ENCODE measurements at regions not wholly inside any gene's neighbourhood (a gene's known extent, or its start where the extent isn't known, plus 50 kb on each side); places are given as distances from the start of the nearest gene placed in this dataset.

GRCh38 chr17:13333661-13334060 lies 268.1 kb downstream of the HS3ST3A1 start:
- ATAC-seq (no peak), DNase-seq (no peak)
- no peaks in the 10 kb centered on the region for H3K36me3 ChIP-seq (ENCODE audit: low read depth, low read length)
- intact Hi-C loops (cut with micrococcal nuclease): loop anchor here (10.0 kb wide), 1 partner anchor 1601 kb away; no protein-coding TSS in a partner anchor
- no peak overlapping the region for H3K4me2 ChIP-seq (ENCODE audit: low read length)
- no peaks in the 10 kb centered on the region for H3K9me2 ChIP-seq (replicated peaks; ENCODE audit: low read length)
- ChIA-PET CTCF (interaction anchor here (0.5 kb wide), 1 partner anchor 92 kb away, joined by 4 read pairs; no protein-coding TSS in a partner anchor), POLR2A (ENCODE audit: unreplicated experiment) (no interaction called here)
- no peak overlapping the region for H3K9ac ChIP-seq (ENCODE audit: low read length)
- BruUV-seq (replicated peaks): no TSS peak
- H3K4me3 ChIP-seq (ENCODE audit: low read length): no peak overlapping the region
- H3K4me1 ChIP-seq (ENCODE audit: insufficient read depth, low read length): 0 out of 2 replicates have a peak, but pooled peaks cover 5% of the 10 kb centered on the region
- no peaks in the 10 kb centered on the region for H4K20me1 ChIP-seq (ENCODE audit: low read length)
- H2AFZ ChIP-seq (ENCODE audit: low read length): no peak overlapping the region
- H3K79me2 ChIP-seq (ENCODE audit: low read length): no peaks in the 10 kb centered on the region
- TF ChIP-seq, protein P1, sequence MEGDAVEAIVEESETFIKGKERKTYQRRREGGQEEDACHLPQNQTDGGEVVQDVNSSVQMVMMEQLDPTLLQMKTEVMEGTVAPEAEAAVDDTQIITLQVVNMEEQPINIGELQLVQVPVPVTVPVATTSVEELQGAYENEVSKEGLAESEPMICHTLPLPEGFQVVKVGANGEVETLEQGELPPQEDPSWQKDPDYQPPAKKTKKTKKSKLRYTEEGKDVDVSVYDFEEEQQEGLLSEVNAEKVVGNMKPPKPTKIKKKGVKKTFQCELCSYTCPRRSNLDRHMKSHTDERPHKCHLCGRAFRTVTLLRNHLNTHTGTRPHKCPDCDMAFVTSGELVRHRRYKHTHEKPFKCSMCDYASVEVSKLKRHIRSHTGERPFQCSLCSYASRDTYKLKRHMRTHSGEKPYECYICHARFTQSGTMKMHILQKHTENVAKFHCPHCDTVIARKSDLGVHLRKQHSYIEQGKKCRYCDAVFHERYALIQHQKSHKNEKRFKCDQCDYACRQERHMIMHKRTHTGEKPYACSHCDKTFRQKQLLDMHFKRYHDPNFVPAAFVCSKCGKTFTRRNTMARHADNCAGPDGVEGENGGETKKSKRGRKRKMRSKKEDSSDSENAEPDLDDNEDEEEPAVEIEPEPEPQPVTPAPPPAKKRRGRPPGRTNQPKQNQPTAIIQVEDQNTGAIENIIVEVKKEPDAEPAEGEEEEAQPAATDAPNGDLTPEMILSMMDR (conservative IDR thresholded peaks at IDR 0.05; ENCODE audit: low read depth, low read length): no peak
- TF ChIP-seq EZH2phosphoT487 (IDR thresholded peaks at IDR 0.05; ENCODE audit: borderline replicate concordance, low read length) (no peak), EZH2 (IDR thresholded peaks at IDR 0.05; ENCODE audit: low read length, unreplicated experiment) (no peak)
- H3K27me3 ChIP-seq (ENCODE audit: low read length): peaks cover 39% of the 10 kb centered on the region
- no peak overlapping the region for H3K27ac ChIP-seq (ENCODE audit: low read length)
- H3F3A ChIP-seq (ENCODE audit: low read length, unreplicated experiment): no peaks in the 10 kb centered on the region
- H3K9me3 ChIP-seq (ENCODE audit: low read length): no peaks in the 10 kb centered on the region

GRCh38 chr17:13332207-13332606 lies 269.5 kb downstream of the HS3ST3A1 start:
- no peaks in the 10 kb centered on the region for H4K20me1 ChIP-seq (ENCODE audit: low read length)
- H3K36me3 ChIP-seq (ENCODE audit: low read depth, low read length): no peaks in the 10 kb centered on the region
- H3K4me3 ChIP-seq (ENCODE audit: low read length): no peak overlapping the region
- no peaks in the 10 kb centered on the region for H3K79me2 ChIP-seq (ENCODE audit: low read length)
- no TSS peak for BruUV-seq (replicated peaks)
- no peak for TF ChIP-seq EZH2 (IDR thresholded peaks at IDR 0.05; ENCODE audit: low read length, unreplicated experiment)
- TF ChIP-seq EZH2phosphoT487 (IDR thresholded peaks at IDR 0.05; ENCODE audit: borderline replicate concordance, low read length): no peak
- TF ChIP-seq, protein P1 (conservative IDR thresholded peaks at IDR 0.05; ENCODE audit: low read depth, low read length): no peak
- no peak overlapping the region for H3K4me2 ChIP-seq (ENCODE audit: low read length)
- H3K9me3 ChIP-seq (ENCODE audit: low read length): no peaks in the 10 kb centered on the region
- no peak overlapping the region for H3K27ac ChIP-seq (ENCODE audit: low read length)
- peaks cover 49% of the 10 kb centered on the region for H3K27me3 ChIP-seq (ENCODE audit: low read length)
- no peak overlapping the region for H3K9ac ChIP-seq (ENCODE audit: low read length)
- intact Hi-C loops (cut with micrococcal nuclease): loop anchor here (10.0 kb wide), 1 partner anchor 1603 kb away; no protein-coding TSS in a partner anchor
- ChIA-PET CTCF (no interaction called here), POLR2A (ENCODE audit: unreplicated experiment) (no interaction called here)
- DNase-seq: no peak
- no peaks in the 10 kb centered on the region for H3K4me1 ChIP-seq (ENCODE audit: insufficient read depth, low read length)
- no peak for ATAC-seq
- no peaks in the 10 kb centered on the region for H3F3A ChIP-seq (ENCODE audit: low read length, unreplicated experiment)
- H2AFZ ChIP-seq (ENCODE audit: low read length): no peak overlapping the region
- no peaks in the 10 kb centered on the region for H3K9me2 ChIP-seq (replicated peaks; ENCODE audit: low read length)

DNA sequence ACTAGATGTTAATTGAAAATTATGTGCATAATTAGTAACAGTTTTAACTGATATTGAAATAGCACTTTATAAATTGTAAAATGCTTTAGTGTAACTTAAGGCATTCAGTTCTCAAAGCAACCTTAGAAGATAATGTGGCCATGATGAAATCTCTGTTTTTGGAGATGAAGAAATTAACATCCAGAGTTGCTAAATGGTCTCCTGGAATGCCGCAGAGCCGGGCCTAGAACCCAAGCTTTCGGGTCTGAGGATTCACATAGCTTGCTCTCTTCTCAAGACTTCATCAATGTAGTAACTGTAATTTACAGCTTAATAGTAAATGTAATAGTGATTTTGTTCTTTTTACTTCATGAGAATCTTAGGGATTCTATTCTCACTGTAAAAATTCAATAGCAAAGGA lies 272.3 kb downstream of the HS3ST3A1 start:
- H3K27me3 ChIP-seq (ENCODE audit: low read length): peaks cover 42% of the 10 kb centered on the region
- no peak overlapping the region for H2AFZ ChIP-seq (ENCODE audit: low read length)
- H3K36me3 ChIP-seq (ENCODE audit: low read depth, low read length): no peaks in the 10 kb centered on the region
- ChIA-PET CTCF (no interaction called here), POLR2A (ENCODE audit: unreplicated experiment) (no interaction called here)
- no TSS peak for BruUV-seq (replicated peaks)
- 0 out of 2 replicates have a peak overlapping the region, but pooled peaks have one; percentile 7 for H3K4me2 ChIP-seq (ENCODE audit: low read length)
- DNase-seq: no peak
- H3K79me2 ChIP-seq (ENCODE audit: low read length): no peaks in the 10 kb centered on the region
- H3K9me3 ChIP-seq (ENCODE audit: low read length): no peaks in the 10 kb centered on the region
- TF ChIP-seq, protein P1 (conservative IDR thresholded peaks at IDR 0.05; ENCODE audit: low read depth, low read length): no peak
- TF ChIP-seq EZH2phosphoT487 (IDR thresholded peaks at IDR 0.05; ENCODE audit: borderline replicate concordance, low read length) (no peak), EZH2 (IDR thresholded peaks at IDR 0.05; ENCODE audit: low read length, unreplicated experiment) (no peak)
- no peaks in the 10 kb centered on the region for H3K4me1 ChIP-seq (ENCODE audit: insufficient read depth, low read length)
- no peak overlapping the region for H3K4me3 ChIP-seq (ENCODE audit: low read length)
- H3K9ac ChIP-seq (ENCODE audit: low read length): no peak overlapping the region
- H4K20me1 ChIP-seq (ENCODE audit: low read length): no peaks in the 10 kb centered on the region
- no peak for ATAC-seq
- intact Hi-C loops (cut with micrococcal nuclease): no loop called here
- H3K27ac ChIP-seq (ENCODE audit: low read length): no peak overlapping the region
- H3F3A ChIP-seq (ENCODE audit: low read length, unreplicated experiment): no peaks in the 10 kb centered on the region
- no peaks in the 10 kb centered on the region for H3K9me2 ChIP-seq (replicated peaks; ENCODE audit: low read length)
